ENCODE measurements at regions not wholly inside any gene's neighbourhood (a gene's known extent, or its start where the extent isn't known, plus 50 kb on each side); places are given as distances from the start of the nearest gene placed in this dataset.

GRCh38 chr6:21468461-21468860 lies 125.1 kb upstream of the SOX4 start:
- peaks cover 2% of the 10 kb centered on the region for H3K4me1 ChIP-seq (ENCODE audit: control insufficient read depth, insufficient read depth, low read length)
- no peaks in the 10 kb centered on the region for H3K9me3 ChIP-seq (ENCODE audit: control insufficient read depth, insufficient read depth, low read length)
- H3K27me3 ChIP-seq (ENCODE audit: control insufficient read depth, insufficient read depth, low read length), result no peaks in the 10 kb centered on the region
- DNase-seq (ENCODE audit: low read depth in 4 of 6, low spot score in 6 of 6), result peak in 1 of 6 donors; percentile 61
- H3K27ac ChIP-seq (ENCODE audit: low read depth, low read length), result no peak overlapping the region
- H3K4me3 ChIP-seq (ENCODE audit: low read depth, low read length), result no peak overlapping the region
- H3K36me3 ChIP-seq (ENCODE audit: control insufficient read depth, insufficient read depth, low read length), result no peaks in the 10 kb centered on the region
- WGBS (ENCODE audit: insufficient coverage), result 0% methylated on average over 1 of the region's 1 CpG

DNA sequence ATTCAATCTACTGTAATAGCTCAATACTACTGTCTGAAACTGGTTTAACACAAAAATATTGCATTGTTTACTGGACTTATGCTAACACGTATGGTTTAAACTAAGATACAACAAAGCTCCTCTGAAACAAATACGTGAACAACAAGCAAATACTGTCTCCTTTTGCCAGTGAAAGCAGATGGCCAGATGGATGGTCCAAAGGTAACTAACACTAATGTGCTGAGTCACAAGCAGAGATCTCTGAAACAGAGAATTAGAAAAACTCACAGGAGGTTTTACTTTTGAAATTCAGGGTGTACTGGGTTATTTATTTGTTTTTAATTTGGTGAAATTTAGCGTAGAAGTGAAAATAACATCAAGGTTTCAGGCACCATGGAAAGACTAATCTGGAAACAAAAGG lies 124.3 kb upstream of the SOX4 start:
- DNase-seq (ENCODE audit: low read depth in 4 of 6, low spot score in 6 of 6), result no peak
- WGBS (ENCODE audit: insufficient coverage), result no CpG with 5 or more reads among the region's 3 CpGs
- H3K4me3 ChIP-seq (ENCODE audit: low read depth, low read length), result no peak overlapping the region
- no peak overlapping the region for H3K27ac ChIP-seq (ENCODE audit: low read depth, low read length)
- H3K27me3 ChIP-seq (ENCODE audit: control insufficient read depth, insufficient read depth, low read length), result no peaks in the 10 kb centered on the region
- H3K36me3 ChIP-seq (ENCODE audit: control insufficient read depth, insufficient read depth, low read length), result no peaks in the 10 kb centered on the region
- H3K9me3 ChIP-seq (ENCODE audit: control insufficient read depth, insufficient read depth, low read length), result no peaks in the 10 kb centered on the region
- peaks cover 2% of the 10 kb centered on the region for H3K4me1 ChIP-seq (ENCODE audit: control insufficient read depth, insufficient read depth, low read length)

GRCh38 chr6:21476112-21476511 lies 117.4 kb upstream of the SOX4 start:
- Histone ChIP-seq H3K36me3 (ENCODE audit: control insufficient read depth, insufficient read depth, low read length) (no peaks in the 10 kb centered on the region), H3K4me1 (ENCODE audit: control insufficient read depth, insufficient read depth, low read length) (no peaks in the 10 kb centered on the region), H3K4me3 (ENCODE audit: low read depth, low read length) (no peak overlapping the region), H3K27me3 (ENCODE audit: control insufficient read depth, insufficient read depth, low read length) (no peaks in the 10 kb centered on the region), H3K9me3 (ENCODE audit: control insufficient read depth, insufficient read depth, low read length) (no peaks in the 10 kb centered on the region), H3K27ac (ENCODE audit: low read depth, low read length) (peak overlapping the region; percentile 29)
- 28% methylated on average over 2 of the region's 4 CpGs for WGBS (ENCODE audit: insufficient coverage)
- peak in 2 of 6 donors; percentile 69 to 72 for DNase-seq (ENCODE audit: low read depth in 4 of 6, low spot score in 6 of 6)

DNA sequence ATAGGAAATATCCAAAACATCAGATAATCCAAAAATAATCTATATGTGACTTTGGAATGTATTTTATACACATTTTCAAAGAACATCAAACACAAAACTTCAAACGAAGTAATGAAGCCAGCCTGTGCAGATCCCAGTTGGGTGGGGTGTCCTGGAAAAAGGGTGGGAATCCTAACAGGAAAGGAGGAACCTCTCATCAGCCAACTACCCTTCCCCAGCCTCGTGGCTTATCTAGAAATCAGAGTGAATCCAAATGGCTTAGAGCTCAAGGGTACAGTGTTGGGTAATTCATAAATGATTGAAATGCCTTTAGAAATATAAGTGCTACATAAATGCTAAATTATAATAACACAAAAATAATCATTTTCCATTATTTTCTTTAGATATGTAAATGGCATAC lies 115.1 kb upstream of the SOX4 start:
- WGBS (ENCODE audit: insufficient coverage), result no CpG with 5 or more reads among the region's 2 CpGs
- Histone ChIP-seq H3K4me3 (ENCODE audit: low read depth, low read length) (no peak overlapping the region), H3K27ac (ENCODE audit: low read depth, low read length) (no peak overlapping the region), H3K36me3 (ENCODE audit: control insufficient read depth, insufficient read depth, low read length) (no peaks in the 10 kb centered on the region), H3K9me3 (ENCODE audit: control insufficient read depth, insufficient read depth, low read length) (no peaks in the 10 kb centered on the region), H3K27me3 (ENCODE audit: control insufficient read depth, insufficient read depth, low read length) (no peaks in the 10 kb centered on the region), H3K4me1 (ENCODE audit: control insufficient read depth, insufficient read depth, low read length) (no peaks in the 10 kb centered on the region)
- DNase-seq (ENCODE audit: low read depth in 4 of 6, low spot score in 6 of 6), result no peak

GRCh38 chr6:21478883-21479539 lies 114.5 kb upstream of the SOX4 start:
- WGBS (ENCODE audit: insufficient coverage), result 37% methylated on average over 10 of the region's 15 CpGs
- no peaks in the 10 kb centered on the region for H3K9me3 ChIP-seq (ENCODE audit: control insufficient read depth, insufficient read depth, low read length)
- H3K4me1 ChIP-seq (ENCODE audit: control insufficient read depth, insufficient read depth, low read length), result no peaks in the 10 kb centered on the region
- peak in 2 of 6 donors; percentile 66 to 96 for DNase-seq (ENCODE audit: low read depth in 4 of 6, low spot score in 6 of 6)
- H3K27ac ChIP-seq (ENCODE audit: low read depth, low read length), result peak overlapping the region; percentile 54
- no peaks in the 10 kb centered on the region for H3K36me3 ChIP-seq (ENCODE audit: control insufficient read depth, insufficient read depth, low read length)
- no peaks in the 10 kb centered on the region for H3K27me3 ChIP-seq (ENCODE audit: control insufficient read depth, insufficient read depth, low read length)
- peak overlapping the region; percentile 24 for H3K4me3 ChIP-seq (ENCODE audit: low read depth, low read length)

DNA sequence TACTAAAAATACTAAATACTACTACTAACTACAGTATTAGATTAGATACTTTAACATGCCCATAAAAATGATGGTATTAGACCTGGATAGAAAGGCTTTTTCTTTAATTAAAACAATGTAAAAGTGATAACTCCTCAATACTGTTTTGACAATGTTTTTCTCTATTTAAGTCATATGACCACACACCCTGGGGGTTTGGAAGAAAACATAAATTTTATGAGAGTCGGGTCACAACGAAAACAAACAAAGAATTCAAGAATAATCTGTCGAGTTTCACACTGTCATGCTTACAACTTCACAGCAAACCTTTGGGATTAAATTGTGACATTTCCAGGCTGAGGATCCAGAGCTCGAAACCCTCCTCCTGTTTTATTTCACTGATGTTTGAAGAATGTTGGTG lies 107.4 kb upstream of the SOX4 start:
- Histone ChIP-seq H3K36me3 (ENCODE audit: control insufficient read depth, insufficient read depth, low read length) (no peaks in the 10 kb centered on the region), H3K4me3 (ENCODE audit: low read depth, low read length) (no peak overlapping the region), H3K27ac (ENCODE audit: low read depth, low read length) (no peak overlapping the region), H3K4me1 (ENCODE audit: control insufficient read depth, insufficient read depth, low read length) (no peaks in the 10 kb centered on the region), H3K27me3 (ENCODE audit: control insufficient read depth, insufficient read depth, low read length) (no peaks in the 10 kb centered on the region), H3K9me3 (ENCODE audit: control insufficient read depth, insufficient read depth, low read length) (no peaks in the 10 kb centered on the region)
- no peak for DNase-seq (ENCODE audit: low read depth in 4 of 6, low spot score in 6 of 6)
- WGBS (ENCODE audit: insufficient coverage), result no CpG with 5 or more reads among the region's 4 CpGs

GRCh38 chr6:21489826-21490225 lies 103.7 kb upstream of the SOX4 start:
- no peak for DNase-seq (ENCODE audit: low read depth in 4 of 6, low spot score in 6 of 6)
- Histone ChIP-seq H3K27me3 (ENCODE audit: control insufficient read depth, insufficient read depth, low read length) (no peaks in the 10 kb centered on the region), H3K36me3 (ENCODE audit: control insufficient read depth, insufficient read depth, low read length) (no peaks in the 10 kb centered on the region), H3K4me1 (ENCODE audit: control insufficient read depth, insufficient read depth, low read length) (no peaks in the 10 kb centered on the region), H3K4me3 (ENCODE audit: low read depth, low read length) (no peak overlapping the region), H3K9me3 (ENCODE audit: control insufficient read depth, insufficient read depth, low read length) (no peaks in the 10 kb centered on the region), H3K27ac (ENCODE audit: low read depth, low read length) (no peak overlapping the region)
- no CpG with 5 or more reads among the region's 3 CpGs for WGBS (ENCODE audit: insufficient coverage)

DNA sequence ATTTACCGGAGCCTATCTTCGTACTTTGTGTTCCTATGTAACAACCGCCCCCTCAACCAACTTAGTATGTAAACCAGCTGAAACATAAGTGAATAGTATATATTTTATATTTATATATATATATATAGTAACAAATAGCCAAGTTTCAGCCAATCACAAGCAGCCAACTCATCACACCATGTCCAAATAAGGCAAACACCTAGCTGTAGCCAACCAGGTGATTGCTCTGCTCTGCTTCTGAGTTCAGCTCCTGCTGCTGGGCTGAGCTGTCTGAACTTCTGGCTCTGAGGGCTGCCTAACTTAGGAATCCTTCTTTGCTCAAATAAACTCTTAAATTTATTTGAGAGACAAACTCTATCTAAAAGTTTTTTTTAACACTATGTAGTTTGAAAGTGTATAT lies 101.6 kb upstream of the SOX4 start:
- H3K4me3 ChIP-seq (ENCODE audit: low read depth, low read length), result no peak overlapping the region
- H3K27me3 ChIP-seq (ENCODE audit: control insufficient read depth, insufficient read depth, low read length), result no peaks in the 10 kb centered on the region
- no peak for DNase-seq (ENCODE audit: low read depth in 4 of 6, low spot score in 6 of 6)
- no peaks in the 10 kb centered on the region for H3K9me3 ChIP-seq (ENCODE audit: control insufficient read depth, insufficient read depth, low read length)
- no peaks in the 10 kb centered on the region for H3K36me3 ChIP-seq (ENCODE audit: control insufficient read depth, insufficient read depth, low read length)
- H3K4me1 ChIP-seq (ENCODE audit: control insufficient read depth, insufficient read depth, low read length), result peaks cover 4% of the 10 kb centered on the region
- H3K27ac ChIP-seq (ENCODE audit: low read depth, low read length), result no peak overlapping the region
- WGBS (ENCODE audit: insufficient coverage), result no CpG with 5 or more reads among the region's 3 CpGs

DNA sequence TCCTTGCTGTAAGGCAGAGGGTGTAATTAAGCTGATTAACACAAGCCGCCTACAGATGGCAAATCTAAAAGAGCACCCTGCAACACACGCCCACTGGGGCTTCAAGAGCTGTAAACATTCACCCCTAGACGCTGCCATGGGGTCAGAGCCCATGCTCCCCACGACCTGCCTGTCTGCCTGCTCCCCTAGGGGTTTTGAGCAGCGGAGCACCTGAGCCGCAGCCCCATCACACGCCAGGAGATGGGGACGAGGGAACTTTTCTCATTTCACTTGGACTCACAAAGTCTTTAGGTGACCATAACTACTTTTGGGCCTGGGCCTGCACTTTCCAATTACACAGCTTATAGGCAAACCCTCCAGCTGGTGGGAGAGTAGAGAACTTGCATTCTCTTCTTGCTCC lies 99.0 kb upstream of the SOX4 start:
- no peaks in the 10 kb centered on the region for H3K36me3 ChIP-seq (ENCODE audit: control insufficient read depth, insufficient read depth, low read length)
- no peak for DNase-seq (ENCODE audit: low read depth in 4 of 6, low spot score in 6 of 6)
- no peak overlapping the region for H3K4me3 ChIP-seq (ENCODE audit: low read depth, low read length)
- no peaks in the 10 kb centered on the region for H3K9me3 ChIP-seq (ENCODE audit: control insufficient read depth, insufficient read depth, low read length)
- H3K4me1 ChIP-seq (ENCODE audit: control insufficient read depth, insufficient read depth, low read length), result peaks cover 8% of the 10 kb centered on the region
- no peak overlapping the region for H3K27ac ChIP-seq (ENCODE audit: low read depth, low read length)
- 92% methylated on average over 7 of the region's 8 CpGs for WGBS (ENCODE audit: insufficient coverage)
- no peaks in the 10 kb centered on the region for H3K27me3 ChIP-seq (ENCODE audit: control insufficient read depth, insufficient read depth, low read length)

- Histone ChIP-seq H3K27ac (ENCODE audit: low read depth, low read length) (peak overlapping the region; percentile 25), H3K9me3 (ENCODE audit: control insufficient read depth, insufficient read depth, low read length) (no peaks in the 10 kb centered on the region), H3K27me3 (ENCODE audit: control insufficient read depth, insufficient read depth, low read length) (no peaks in the 10 kb centered on the region), H3K36me3 (ENCODE audit: control insufficient read depth, insufficient read depth, low read length) (no peaks in the 10 kb centered on the region), H3K4me1 (ENCODE audit: control insufficient read depth, insufficient read depth, low read length) (peaks cover 14% of the 10 kb centered on the region), H3K4me3 (ENCODE audit: low read depth, low read length) (no peak overlapping the region)
- WGBS (ENCODE audit: insufficient coverage), result 30% methylated on average over 2 of the region's 3 CpGs
- peak in 2 of 6 donors; percentile 7 to 37 for DNase-seq (ENCODE audit: low read depth in 4 of 6, low spot score in 6 of 6)
Measured at GRCh38 chr6:21496196-21496595, 97.4 kb upstream of the SOX4 start.

Measured in spinal cord (tissue), 9 donors.